Erythroblast (primary cell): ENCODE measurements at regions not wholly inside any gene's neighbourhood (a gene's known extent, or its start where the extent isn't known, plus 50 kb on each side); places are given as distances from the start of the nearest gene placed in this dataset.

Experiments used
- GATA1 ChIP-seq: IDR thresholded peaks from 2 replicates; pipeline ENCODE4 v1.6.1; 2011; ENCODE audit warnings: low read depth, mild to moderate bottlenecking, control low read depth, low read length, moderate library complexity
- POLR2A ChIP-seq: IDR thresholded peaks from 2 replicates; pipeline ENCODE4 v1.6.1; 2011; ENCODE audit warnings: mild to moderate bottlenecking, low read length

- no peak for TF ChIP-seq POLR2A
- TF ChIP-seq GATA1 = no peak
Measured at GRCh38 chrX:140848800-140849199, 139.2 kb downstream of the LINC00632 start.
